ENCODE measurements at regions not wholly inside any gene's neighbourhood (a gene's known extent, or its start where the extent isn't known, plus 50 kb on each side); places are given as distances from the start of the nearest gene placed in this dataset.

DNA sequence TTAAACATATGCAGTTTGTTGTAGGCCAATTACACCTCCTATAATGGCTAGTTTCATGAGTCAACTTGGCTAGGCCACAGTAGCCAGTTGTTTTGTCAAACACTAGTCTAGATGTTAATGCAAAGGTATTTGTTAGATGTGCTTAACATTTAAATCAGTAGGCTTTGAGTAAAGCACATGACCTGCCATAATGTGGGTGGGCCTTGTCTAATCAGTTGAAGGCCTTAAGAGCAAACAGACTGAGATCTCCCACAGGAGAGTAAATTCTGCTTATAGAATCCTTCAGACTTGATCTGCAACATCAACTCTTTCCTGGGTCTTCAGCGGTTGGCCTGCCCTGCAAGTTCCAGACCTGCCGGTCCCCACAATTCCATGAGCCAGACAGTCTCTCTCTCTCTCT, 1345.9 kb downstream of the BRD1 start:
- no peak overlapping the region for H3K27ac ChIP-seq
- ATAC-seq (no peak), DNase-seq (no peak)
- no peaks in the 10 kb centered on the region for H3K9me3 ChIP-seq
- no peaks in the 10 kb centered on the region for H3K4me1 ChIP-seq
- peaks cover 0 to 19% of the 10 kb centered on the region in 2 donors for H3K27me3 ChIP-seq
- intact Hi-C loops (cut with DNase I): no loop called here
- H3K36me3 ChIP-seq: no peaks in the 10 kb centered on the region
- TF ChIP-seq, protein P1, sequence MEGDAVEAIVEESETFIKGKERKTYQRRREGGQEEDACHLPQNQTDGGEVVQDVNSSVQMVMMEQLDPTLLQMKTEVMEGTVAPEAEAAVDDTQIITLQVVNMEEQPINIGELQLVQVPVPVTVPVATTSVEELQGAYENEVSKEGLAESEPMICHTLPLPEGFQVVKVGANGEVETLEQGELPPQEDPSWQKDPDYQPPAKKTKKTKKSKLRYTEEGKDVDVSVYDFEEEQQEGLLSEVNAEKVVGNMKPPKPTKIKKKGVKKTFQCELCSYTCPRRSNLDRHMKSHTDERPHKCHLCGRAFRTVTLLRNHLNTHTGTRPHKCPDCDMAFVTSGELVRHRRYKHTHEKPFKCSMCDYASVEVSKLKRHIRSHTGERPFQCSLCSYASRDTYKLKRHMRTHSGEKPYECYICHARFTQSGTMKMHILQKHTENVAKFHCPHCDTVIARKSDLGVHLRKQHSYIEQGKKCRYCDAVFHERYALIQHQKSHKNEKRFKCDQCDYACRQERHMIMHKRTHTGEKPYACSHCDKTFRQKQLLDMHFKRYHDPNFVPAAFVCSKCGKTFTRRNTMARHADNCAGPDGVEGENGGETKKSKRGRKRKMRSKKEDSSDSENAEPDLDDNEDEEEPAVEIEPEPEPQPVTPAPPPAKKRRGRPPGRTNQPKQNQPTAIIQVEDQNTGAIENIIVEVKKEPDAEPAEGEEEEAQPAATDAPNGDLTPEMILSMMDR (IDR thresholded peaks at IDR 0.05): no peak
- H3K4me3 ChIP-seq: no peak overlapping the region

DNA sequence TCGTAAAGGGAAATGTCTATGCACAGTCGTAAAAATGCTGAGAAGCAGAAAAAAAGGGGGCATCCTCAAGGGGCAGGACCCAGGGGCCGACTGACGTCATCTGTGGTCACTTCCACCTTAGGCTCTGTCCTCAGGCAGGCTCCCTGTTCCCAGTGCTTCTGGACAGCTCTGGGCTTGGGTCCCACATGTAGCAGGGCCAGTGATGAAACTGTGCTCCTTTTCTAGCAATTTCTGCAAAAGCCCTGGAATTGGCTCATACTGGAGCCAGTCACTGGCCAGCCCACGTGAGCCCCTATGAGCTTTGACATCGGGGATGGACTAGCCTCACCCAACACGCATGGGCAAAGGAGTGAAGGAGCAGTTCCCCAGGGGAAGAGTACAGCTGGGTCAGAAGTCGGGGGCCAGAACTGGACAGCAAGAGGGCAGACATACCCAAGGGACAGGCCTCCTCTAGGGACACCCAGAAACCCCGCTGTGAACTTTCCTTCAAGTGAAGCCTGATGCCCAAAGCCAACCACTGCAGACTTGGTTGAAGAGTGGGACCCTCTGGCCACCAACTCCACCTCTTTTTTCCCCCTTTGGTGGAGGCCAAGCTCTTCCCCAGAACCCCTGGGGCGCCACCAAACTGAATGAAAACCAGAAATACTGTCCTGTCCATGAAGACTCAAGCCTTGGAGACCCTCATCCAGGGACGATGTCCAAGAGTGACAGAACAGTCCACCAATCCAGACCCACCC, 1349.0 kb downstream of the BRD1 start:
- Histone ChIP-seq H3K27ac (no peak overlapping the region), H3K4me3 (no peak overlapping the region), H3K4me1 (no peaks in the 10 kb centered on the region), H3K9me3 (no peaks in the 10 kb centered on the region), H3K27me3 (peaks cover 0 to 13% of the 10 kb centered on the region in 2 donors), H3K36me3 (no peaks in the 10 kb centered on the region)
- no peak for ATAC-seq
- intact Hi-C loops (cut with DNase I): no loop called here
- TF ChIP-seq, protein P1 (IDR thresholded peaks at IDR 0.05): no peak
- DNase-seq: peak in 1 of 4 donors; percentile 23

DNA sequence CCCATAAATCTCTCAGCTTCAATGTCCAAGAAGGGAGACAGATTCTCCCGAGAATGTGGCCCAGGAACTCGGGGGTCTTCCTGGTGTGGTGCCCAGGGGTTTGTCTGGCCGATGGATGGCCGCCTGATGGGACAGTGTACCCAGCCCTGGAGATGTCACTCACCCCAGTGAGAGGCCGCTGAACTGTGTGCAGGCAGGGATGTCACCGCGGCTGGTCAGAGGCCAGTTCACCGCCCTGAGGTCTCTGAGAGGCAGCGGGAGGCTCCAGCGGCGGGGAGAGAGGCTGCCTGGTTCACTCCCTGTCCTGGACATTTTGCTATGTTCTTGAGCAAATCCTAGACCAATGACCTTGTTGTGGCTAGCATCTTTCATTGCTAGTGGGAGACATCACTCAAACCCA, 1349.5 kb downstream of the BRD1 start:
- Histone ChIP-seq H3K4me1 (no peaks in the 10 kb centered on the region), H3K27me3 (peaks cover 0 to 16% of the 10 kb centered on the region in 2 donors), H3K27ac (no peak overlapping the region), H3K9me3 (no peaks in the 10 kb centered on the region), H3K4me3 (no peak overlapping the region), H3K36me3 (no peaks in the 10 kb centered on the region)
- TF ChIP-seq, protein P1 (IDR thresholded peaks at IDR 0.05): no peak
- ATAC-seq (no peak), DNase-seq (peak in 1 of 4 donors; percentile 60)
- intact Hi-C loops (cut with DNase I): no loop called here

DNA sequence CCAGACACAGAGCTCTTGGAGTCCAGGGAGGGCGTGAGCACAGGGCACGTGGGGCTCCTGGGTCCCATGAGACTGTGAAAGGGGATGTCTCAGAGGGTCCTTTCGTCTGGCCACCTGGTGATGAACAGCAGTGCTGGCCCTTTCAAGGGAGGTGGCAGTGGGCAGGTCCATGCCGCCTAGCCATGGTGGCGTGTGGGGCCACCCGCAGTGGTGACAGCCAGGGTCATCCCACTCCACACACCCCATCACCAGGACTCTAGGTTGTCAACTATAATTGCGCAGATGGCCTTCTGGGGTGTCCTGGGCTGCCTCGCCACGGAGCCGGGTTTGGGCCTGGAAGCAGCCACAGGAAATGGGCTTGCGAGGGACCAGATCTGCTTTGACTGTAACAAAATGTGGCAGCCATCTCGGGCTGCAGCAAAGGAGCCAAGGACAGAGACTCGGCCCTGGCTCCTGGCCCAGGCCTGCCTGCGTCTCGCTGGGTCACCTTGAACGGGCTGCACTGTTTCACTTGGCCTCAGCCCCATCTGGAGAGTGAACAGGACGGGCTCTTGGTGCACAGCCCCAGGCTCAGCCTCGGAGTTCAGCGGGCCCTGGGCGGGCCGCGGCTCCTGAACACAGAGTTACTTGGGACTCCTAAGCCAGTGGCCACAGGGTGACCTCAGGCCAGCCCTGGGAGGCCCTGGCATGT, 1350.5 kb downstream of the BRD1 start:
- DNase-seq: peak in 1 of 4 donors; percentile 56

DNA sequence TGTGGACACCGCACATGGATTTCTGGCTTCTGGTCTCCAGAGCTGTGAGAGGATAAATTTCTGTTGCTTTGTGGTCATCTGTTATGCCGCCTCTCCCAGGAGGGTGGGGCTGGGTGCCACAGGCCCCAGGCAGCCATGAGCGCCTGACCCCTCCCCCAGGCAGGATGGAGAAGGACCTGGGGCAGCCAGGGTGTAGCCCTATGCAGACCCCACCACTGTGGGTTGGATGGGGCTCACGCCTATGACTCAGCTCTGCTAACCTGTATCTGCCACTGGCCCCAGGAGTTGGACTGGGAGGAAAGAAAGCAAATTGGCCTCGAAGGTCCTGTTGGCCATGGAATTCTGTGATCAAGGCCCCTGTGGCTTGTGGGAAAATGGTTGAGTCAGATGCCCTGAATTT, 1351.1 kb downstream of the BRD1 start:
- H3K9me3 ChIP-seq: no peaks in the 10 kb centered on the region
- TF ChIP-seq, protein P1 (IDR thresholded peaks at IDR 0.05): no peak
- peak in 1 of 4 donors; percentile 28 for DNase-seq
- H3K36me3 ChIP-seq: no peaks in the 10 kb centered on the region
- no peaks in the 10 kb centered on the region for H3K4me1 ChIP-seq
- intact Hi-C loops (cut with DNase I): no loop called here
- H3K27me3 ChIP-seq: peaks cover 0 to 23% of the 10 kb centered on the region in 2 donors
- H3K27ac ChIP-seq: no peak overlapping the region
- ATAC-seq: no peak
- H3K4me3 ChIP-seq: no peak overlapping the region

More for the DNA sequence above, 1350.5 kb downstream of the BRD1 start:
- Histone ChIP-seq H3K9me3 (no peaks in the 10 kb centered on the region), H3K4me3 (no peak overlapping the region), H3K4me1 (no peaks in the 10 kb centered on the region), H3K27me3 (peaks cover 0 to 23% of the 10 kb centered on the region in 2 donors), H3K36me3 (no peaks in the 10 kb centered on the region), H3K27ac (no peak overlapping the region)
- intact Hi-C loops (cut with DNase I): no loop called here
- TF ChIP-seq, protein P1 (IDR thresholded peaks at IDR 0.05): no peak
- ATAC-seq: no peak

All from left lung (tissue), 4 donors.